HG03432 (cell line): ENCODE measurements at regions not wholly inside any gene's neighbourhood (a gene's known extent, or its start where the extent isn't known, plus 50 kb on each side); places are given as distances from the start of the nearest gene placed in this dataset.

ENCODE experiments used
- ATAC-seq: cut with Tn5 transposase; IDR thresholded peaks from one replicate; pipeline ENCODE4 v1.9.1; 2021; ENCODE audit warnings: mild to moderate bottlenecking, moderate library complexity; ENCODE audit not compliant: unreplicated experiment

DNA sequence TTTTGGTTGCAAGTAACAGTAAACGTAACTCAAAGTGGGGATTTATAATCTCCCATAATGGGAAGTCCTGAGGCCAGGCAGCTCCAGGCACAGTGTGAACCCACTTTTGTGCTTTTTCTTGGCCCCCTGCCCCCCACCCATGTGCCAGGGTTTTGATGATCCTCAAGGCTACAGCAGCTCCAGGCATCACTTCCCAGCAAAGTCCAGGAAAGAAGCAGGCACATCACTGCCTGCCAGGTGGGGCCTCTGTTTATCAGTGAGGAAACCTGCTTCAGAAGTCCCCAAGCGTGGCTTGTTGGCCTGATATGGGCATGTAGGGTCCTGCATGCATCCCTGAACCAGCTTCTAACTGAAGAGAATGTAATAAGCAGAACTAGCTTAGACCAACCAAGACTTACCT, 299.2 kb upstream of the SKOR2 start:
- no peak for ATAC-seq

- no peak for ATAC-seq
Observed at GRCh38 chr18:47549021-47549540, 297.6 kb upstream of the SKOR2 start.

- no peak for ATAC-seq
Observed at GRCh38 chr18:47547539-47548202, 296.2 kb upstream of the SKOR2 start.

GRCh38 chr18:47545613-47546012, 294.2 kb upstream of the SKOR2 start:
- no peak for ATAC-seq

GRCh38 chr18:47543080-47543479, 291.6 kb upstream of the SKOR2 start:
- no peak for ATAC-seq

DNA sequence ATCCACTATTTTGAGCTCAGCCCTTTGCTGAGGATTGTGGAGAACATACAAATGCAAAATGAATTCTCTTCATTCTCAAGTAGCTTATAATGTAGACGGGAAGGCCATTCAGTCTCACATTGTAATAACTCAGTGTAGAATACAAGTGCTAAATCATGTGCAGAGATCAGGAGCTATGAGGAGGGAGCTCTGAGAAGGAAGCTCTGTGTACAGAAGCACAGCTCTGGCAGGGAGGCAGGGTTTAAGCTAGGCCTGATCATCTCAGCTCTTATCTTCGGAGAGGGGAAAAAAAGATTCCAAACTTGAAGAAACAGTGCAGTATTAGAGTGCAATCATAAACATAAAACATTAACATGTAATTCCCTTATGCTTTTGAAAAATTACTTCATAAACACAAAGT, 291.1 kb upstream of the SKOR2 start:
- no peak for ATAC-seq

- no peak for ATAC-seq
Observed at GRCh38 chr18:47531717-47532116, 280.3 kb upstream of the SKOR2 start.

GRCh38 chr18:47530695-47531094, 279.2 kb upstream of the SKOR2 start:
- no peak for ATAC-seq

DNA sequence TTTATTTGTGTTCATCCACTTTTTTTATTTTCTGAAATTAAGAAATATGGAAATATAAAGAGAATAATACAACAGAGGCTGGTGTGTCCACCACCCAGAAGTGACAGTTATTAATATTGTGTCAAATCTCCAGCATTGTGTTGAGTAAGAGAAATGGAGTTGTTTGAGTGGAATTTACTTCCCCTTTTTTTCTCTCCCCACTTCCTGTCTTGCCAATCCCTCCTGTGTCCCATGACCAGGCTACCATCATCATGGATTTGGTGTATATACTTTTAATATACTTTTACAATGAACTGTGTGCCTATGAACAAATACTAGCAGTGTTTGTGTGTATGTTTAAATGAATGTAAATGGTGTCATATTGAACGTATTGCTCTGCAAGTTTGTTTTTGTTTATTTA, 276.9 kb upstream of the SKOR2 start:
- no peak for ATAC-seq

DNA sequence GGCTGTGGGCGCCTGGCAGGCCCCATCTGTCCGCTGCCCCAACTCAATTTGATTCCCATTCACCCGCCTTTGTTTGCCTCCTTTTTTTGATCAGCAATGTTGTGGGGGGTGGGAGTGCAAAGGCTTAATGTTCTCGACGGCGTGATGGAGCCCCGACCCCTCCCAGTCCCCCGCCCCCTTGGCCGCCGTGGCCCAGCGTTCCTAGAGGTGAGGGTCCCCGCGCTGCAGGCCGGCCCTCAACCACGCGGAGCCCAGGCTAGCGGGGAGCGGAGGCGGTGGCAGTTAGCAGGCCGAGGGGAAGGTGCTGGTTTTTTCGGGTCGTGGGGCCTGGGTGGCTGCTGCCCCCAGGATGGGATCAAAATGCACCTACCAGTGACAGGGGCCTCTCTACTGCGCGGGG, 274.7 kb upstream of the SKOR2 start:
- ATAC-seq = no peak

GRCh38 chr18:47522359-47522758, 270.9 kb upstream of the SKOR2 start:
- ATAC-seq = no peak

GRCh38 chr18:47520263-47520662, 268.8 kb upstream of the SKOR2 start:
- no peak for ATAC-seq

- no peak for ATAC-seq
Observed at GRCh38 chr18:47519706-47520105, 268.2 kb upstream of the SKOR2 start.

- no peak for ATAC-seq
Observed at GRCh38 chr18:47519277-47519676, 267.8 kb upstream of the SKOR2 start.

- no peak for ATAC-seq
Observed at GRCh38 chr18:47513614-47514013, 262.2 kb upstream of the SKOR2 start.

DNA sequence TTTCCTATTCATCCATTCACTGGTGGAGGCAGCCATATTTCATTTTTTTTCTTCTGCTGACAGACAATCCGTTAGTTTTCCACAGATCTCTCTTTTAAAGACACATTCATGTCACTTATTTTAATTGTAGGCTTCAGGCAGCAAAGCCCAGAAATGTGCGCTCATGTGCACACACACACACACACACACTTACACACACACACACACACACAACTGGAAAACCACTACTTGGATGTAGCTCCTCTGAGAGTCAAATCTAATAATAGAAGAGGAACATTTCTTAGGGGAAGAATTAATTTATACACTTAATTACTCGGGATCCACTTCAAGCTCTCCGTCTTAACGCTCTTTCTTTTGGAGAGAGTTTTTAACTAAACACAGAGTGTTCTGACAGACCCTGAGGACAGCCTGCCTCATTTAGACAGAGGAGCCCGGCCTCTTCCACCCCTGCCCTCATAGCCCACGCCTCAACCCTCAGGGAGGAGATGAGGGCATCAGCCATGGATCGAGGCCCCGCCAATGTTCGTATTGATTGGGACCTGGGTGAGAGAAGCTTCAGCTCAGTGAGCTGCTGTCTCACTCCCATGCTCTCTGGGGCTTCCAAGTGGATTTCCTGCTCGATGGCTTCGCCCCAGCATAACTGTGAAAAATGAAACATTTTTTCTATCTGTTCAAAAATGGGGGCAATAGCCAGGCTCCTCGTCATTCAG, 261.4 kb upstream of the SKOR2 start:
- no peak for ATAC-seq

DNA sequence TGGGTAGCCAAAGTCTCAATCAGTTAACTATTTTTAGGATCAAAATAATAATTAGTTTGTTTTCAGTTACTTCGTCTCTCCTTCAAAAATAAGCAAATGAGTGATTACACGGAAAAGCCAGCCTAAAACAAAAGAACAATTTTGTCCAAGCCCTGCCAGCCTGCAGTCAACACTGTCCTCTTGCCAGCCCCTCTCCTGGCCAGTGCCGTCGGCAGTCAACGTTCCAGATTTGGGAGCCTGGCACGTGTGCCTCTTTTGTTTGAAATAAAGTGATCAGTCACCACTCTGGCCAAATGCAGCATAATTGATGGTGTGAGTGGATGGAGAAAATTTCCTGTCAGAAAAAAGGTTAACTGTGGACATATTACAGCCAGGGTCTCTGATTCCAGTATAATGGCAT, 260.6 kb upstream of the SKOR2 start:
- no peak for ATAC-seq

DNA sequence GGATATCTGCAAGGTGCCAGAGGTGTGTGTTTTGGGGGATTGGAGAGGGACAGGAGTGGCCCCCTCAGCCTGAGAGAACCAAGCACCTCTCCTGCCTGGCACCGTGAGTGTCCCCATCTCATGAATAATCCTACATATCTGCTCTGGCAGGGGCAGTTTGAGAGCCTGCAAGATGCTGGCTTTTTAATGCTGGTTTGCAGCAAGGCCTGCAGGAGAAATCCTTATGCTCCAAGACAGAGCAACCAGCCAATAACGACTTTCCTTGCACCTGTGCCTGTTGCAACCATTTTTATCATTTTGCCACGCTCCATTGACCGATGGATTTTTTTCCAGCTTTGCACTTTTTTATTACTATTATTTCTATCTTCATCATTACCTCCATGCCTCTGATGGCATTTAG, 259.4 kb upstream of the SKOR2 start:
- no peak for ATAC-seq

- ATAC-seq = no peak
Observed at GRCh38 chr18:47507651-47508050, 256.2 kb upstream of the SKOR2 start.

DNA sequence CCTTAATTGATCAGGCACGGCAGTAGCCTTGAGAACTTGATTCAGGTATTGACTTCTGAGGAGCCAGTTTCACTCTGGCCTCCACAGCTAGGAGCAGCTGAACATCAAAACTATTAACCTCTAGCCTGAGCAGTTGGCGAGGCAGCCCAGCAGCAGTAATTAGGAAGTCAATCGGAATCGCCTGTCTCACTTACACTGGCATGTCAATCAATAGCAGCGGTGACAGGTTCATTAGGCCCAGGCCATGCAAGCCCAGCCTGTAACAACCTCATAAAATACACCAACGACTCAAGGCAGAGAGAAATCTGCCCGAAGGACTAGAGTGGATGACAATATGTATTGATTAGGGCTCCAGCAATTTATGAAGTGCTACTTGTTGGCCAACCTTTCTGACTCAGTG, 255.4 kb upstream of the SKOR2 start:
- no peak for ATAC-seq

- no peak for ATAC-seq
Observed at GRCh38 chr18:47501946-47502345, 250.5 kb upstream of the SKOR2 start.

DNA sequence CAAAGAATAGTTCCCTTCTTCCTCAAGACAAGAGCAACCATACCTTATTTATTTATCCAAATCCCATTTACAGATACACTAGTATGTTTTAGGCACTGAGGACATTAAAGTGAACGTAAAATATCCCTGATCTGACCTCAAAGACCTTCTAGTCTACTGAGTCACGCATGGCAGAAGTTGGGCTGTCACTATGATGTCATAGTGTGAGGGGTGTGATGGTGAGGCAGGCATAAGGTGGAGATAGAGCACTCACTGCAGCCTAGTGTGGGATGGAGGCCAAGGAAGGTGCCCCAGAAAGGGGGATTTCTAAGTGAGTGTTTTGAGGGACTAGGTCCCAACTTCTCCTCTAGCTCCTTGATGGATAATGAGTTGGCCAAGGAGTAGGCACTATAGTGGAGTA, 249.5 kb upstream of the SKOR2 start:
- ATAC-seq = no peak

DNA sequence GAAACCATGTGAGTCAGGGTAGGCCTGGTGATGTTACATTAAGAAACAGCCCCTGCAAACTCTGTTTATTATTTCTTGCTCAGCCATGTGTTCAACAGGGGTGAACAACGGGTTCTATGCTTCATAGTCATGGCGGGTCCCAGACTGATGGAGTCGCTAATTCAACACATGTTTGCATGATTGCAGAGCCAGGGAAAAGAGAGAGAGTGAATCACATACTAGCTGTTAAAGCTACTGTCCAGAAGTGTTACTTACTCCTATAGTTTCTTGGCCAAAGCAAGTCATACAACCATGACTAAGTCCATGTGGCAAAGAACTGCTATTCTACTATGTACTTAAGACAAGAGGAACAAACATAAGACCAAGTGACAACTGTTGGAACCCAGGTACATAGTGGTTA, 241.2 kb upstream of the SKOR2 start:
- ATAC-seq = no peak
